Lower leg skin (tissue), 3 donors: ENCODE measurements at regions not wholly inside any gene's neighbourhood (a gene's known extent, or its start where the extent isn't known, plus 50 kb on each side); places are given as distances from the start of the nearest gene placed in this dataset.

Source experiments
- CTCF ChIP-seq, 3 donors: fragments of 450-650 bp; IDR thresholded peaks; one replicate each; pipeline ENCODE4 v1.5.1; 2016; ENCODE audit warnings: antibody characterized with exemption in 3 of 3, mild to moderate bottlenecking in 3 of 3, moderate library complexity in 2 of 3
- POLR2A ChIP-seq, 2 donors: fragments of 450-650 bp; IDR thresholded peaks; one replicate each; pipeline ENCODE4 v1.6.1; 2016 to 2017; ENCODE audit warnings: antibody characterized with exemption in 2 of 2, mild to moderate bottlenecking in 1 of 2, moderate library complexity in 1 of 2

DNA sequence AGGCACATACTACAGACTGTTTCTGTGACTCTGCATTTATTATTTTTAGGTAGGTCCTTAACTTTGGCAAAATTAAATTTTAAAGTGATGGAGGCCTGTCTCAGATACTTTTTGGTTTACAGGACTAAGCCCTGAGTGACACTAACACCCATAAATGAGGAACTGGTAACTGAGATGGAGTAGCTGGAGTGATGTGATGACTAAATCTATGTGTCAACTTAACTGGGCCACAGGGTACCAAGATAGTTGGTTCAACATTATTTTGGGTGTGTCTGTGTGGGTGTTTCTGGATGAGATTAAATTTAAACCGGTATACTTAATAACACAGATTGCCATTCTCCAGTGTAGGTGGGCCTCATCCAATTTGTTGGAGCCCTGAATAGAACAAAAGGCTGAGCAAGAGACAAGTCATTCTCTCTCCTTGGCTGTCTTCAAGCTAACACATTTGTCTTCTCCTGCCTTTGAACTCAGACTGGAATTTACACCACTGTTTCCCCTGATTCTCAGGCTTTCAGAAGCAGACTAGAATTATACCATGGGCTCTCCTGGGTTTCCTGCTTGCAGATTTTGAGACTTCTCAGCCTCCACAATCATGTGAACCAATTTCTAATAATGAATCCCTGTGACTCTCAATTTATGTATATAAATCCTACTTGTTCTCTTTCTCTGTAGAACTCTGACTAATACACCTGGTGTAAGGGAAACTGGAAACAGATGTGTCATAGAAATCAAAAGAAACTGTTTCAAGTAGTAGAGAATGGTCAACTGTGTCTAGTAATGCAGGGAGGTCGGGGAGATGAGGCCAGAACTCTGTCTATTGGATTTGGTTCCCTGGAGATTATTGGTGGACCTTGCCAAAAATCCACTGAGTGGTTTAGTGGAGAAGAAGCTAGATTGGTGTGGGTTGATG lies 579.2 kb downstream of the EPM2A start:
- no peak for TF ChIP-seq CTCF (IDR thresholded peaks at IDR 0.05)
- TF ChIP-seq POLR2A (IDR thresholded peaks at IDR 0.05), result no peak
